Osteoblast (primary cell): ENCODE measurements at regions not wholly inside any gene's neighbourhood (a gene's known extent, or its start where the extent isn't known, plus 50 kb on each side); places are given as distances from the start of the nearest gene placed in this dataset.
A peak's percentile ranks its signal among the peaks of the same experiment; 100 is the strongest.

Source experiments
- DNase-seq: peaks from one replicate; pipeline ENCODE4 v3.0.0; 2011; ENCODE audit warnings: low spot score, mixed read lengths; ENCODE audit not compliant: insufficient read length; ENCODE audit errors: missing footprints
- H2AFZ ChIP-seq: 2 replicates; pipeline ENCODE4 v1.6.0; 2011; ENCODE audit warnings: mild to moderate bottlenecking, low read length
- H3K27ac ChIP-seq: 2 replicates; pipeline ENCODE4 v1.5.1; 2011; ENCODE audit warnings: mild to moderate bottlenecking, low read depth, low read length, moderate library complexity
- H3K27me3 ChIP-seq: 2 replicates; pipeline ENCODE4 v1.6.0; 2012; ENCODE audit warnings: mild to moderate bottlenecking, control low read depth, inconsistent platforms, low read length, moderate library complexity; ENCODE audit not compliant: insufficient read depth
- H3K36me3 ChIP-seq: 2 replicates; pipeline ENCODE4 v1.5.1; 2011; ENCODE audit warnings: mild to moderate bottlenecking, low read length, control low read depth, moderate library complexity; ENCODE audit not compliant: insufficient read depth
- H3K4me1 ChIP-seq: 2 replicates; pipeline ENCODE4 v1.5.1; 2011; ENCODE audit warnings: mild to moderate bottlenecking, low read length, control low read depth, moderate library complexity; ENCODE audit not compliant: insufficient read depth
- H3K4me2 ChIP-seq: 2 replicates; pipeline ENCODE4 v1.6.0; 2011; ENCODE audit warnings: mild to moderate bottlenecking, low read length; ENCODE audit not compliant: insufficient read depth
- H3K4me3 ChIP-seq: fragments of 200-600 bp; sonication (generic); 3 replicates; pipeline ENCODE4 v1.5.1; 2012; ENCODE audit warnings: mild to moderate bottlenecking, low read length, inconsistent platforms; ENCODE audit not compliant: insufficient read depth
- H3K79me2 ChIP-seq: 2 replicates; pipeline ENCODE4 v1.6.0; 2012; ENCODE audit warnings: mild to moderate bottlenecking, low read length, control low read depth, inconsistent platforms; ENCODE audit not compliant: insufficient read depth
- H3K9me3 ChIP-seq: 2 replicates; pipeline ENCODE4 v1.5.1; 2011; ENCODE audit warnings: low read depth, low read length, control low read depth
- H4K20me1 ChIP-seq: 2 replicates; pipeline ENCODE4 v1.6.0; 2012; ENCODE audit warnings: mild to moderate bottlenecking, low read length, control low read depth; ENCODE audit not compliant: insufficient read depth
- CTCF ChIP-seq: IDR thresholded peaks from 2 replicates; pipeline ENCODE4 v1.5.1; 2011; ENCODE audit warnings: mild to moderate bottlenecking, low read depth, low read length, moderate library complexity; ENCODE audit errors: extremely low read depth

- H2AFZ ChIP-seq: no peak overlapping the region
- no peaks in the 10 kb centered on the region for H3K27me3 ChIP-seq
- TF ChIP-seq CTCF: no peak
- H4K20me1 ChIP-seq: no peaks in the 10 kb centered on the region
- H3K36me3 ChIP-seq: no peaks in the 10 kb centered on the region
- peaks cover 8% of the 10 kb centered on the region for H3K4me1 ChIP-seq
- H3K27ac ChIP-seq: no peak overlapping the region
- no peak overlapping the region for H3K4me3 ChIP-seq
- H3K9me3 ChIP-seq: no peaks in the 10 kb centered on the region
- no peaks in the 10 kb centered on the region for H3K79me2 ChIP-seq
- DNase-seq: peak; percentile 65
- peak overlapping the region; percentile 24 for H3K4me2 ChIP-seq
Measured at GRCh38 chr2:172358691-172359556, 68.5 kb upstream of the ITGA6 start.

- Histone ChIP-seq H3K27me3 (no peaks in the 10 kb centered on the region), H3K79me2 (no peaks in the 10 kb centered on the region), H3K4me3 (no peak overlapping the region), H3K36me3 (no peaks in the 10 kb centered on the region), H3K9me3 (no peaks in the 10 kb centered on the region), H3K4me1 (peaks cover 8% of the 10 kb centered on the region), H3K27ac (no peak overlapping the region), H4K20me1 (no peaks in the 10 kb centered on the region), H3K4me2 (no peak overlapping the region), H2AFZ (no peak overlapping the region)
- DNase-seq: no peak
- no peak for TF ChIP-seq CTCF
Measured at GRCh38 chr2:172361360-172361759, 66.0 kb upstream of the ITGA6 start.

- Histone ChIP-seq H3K27ac (no peak overlapping the region), H3K27me3 (no peaks in the 10 kb centered on the region), H3K4me2 (no peak overlapping the region), H3K9me3 (no peaks in the 10 kb centered on the region), H3K4me3 (no peak overlapping the region), H4K20me1 (no peaks in the 10 kb centered on the region), H3K4me1 (peaks cover 8% of the 10 kb centered on the region), H2AFZ (no peak overlapping the region), H3K79me2 (no peaks in the 10 kb centered on the region), H3K36me3 (no peaks in the 10 kb centered on the region)
- no peak for DNase-seq
- TF ChIP-seq CTCF: no peak
Measured at GRCh38 chr2:172361840-172362239, 65.5 kb upstream of the ITGA6 start.

GRCh38 chr2:172364261-172364660 lies 63.1 kb upstream of the ITGA6 start:
- Histone ChIP-seq H2AFZ (no peak overlapping the region), H4K20me1 (no peaks in the 10 kb centered on the region), H3K36me3 (no peaks in the 10 kb centered on the region), H3K4me2 (no peak overlapping the region), H3K79me2 (no peaks in the 10 kb centered on the region), H3K9me3 (peaks cover 3% of the 10 kb centered on the region), H3K27me3 (no peaks in the 10 kb centered on the region), H3K27ac (no peak overlapping the region), H3K4me3 (no peak overlapping the region), H3K4me1 (no peaks in the 10 kb centered on the region)
- no peak for DNase-seq
- TF ChIP-seq CTCF: no peak
